ENCODE measurements at regions not wholly inside any gene's neighbourhood (a gene's known extent, or its start where the extent isn't known, plus 50 kb on each side); places are given as distances from the start of the nearest gene placed in this dataset.

- TF ChIP-seq REST (IDR thresholded peaks at IDR 0.05; ENCODE audit: insufficient read depth in 1 of 2, low read depth in 2 of 2, low read length in 2 of 2), result no peak
- TF ChIP-seq POLR2AphosphoS5 (IDR thresholded peaks at IDR 0.05; ENCODE audit: low read depth, low read length), result no peak
- no peak for TF ChIP-seq SIN3A (IDR thresholded peaks at IDR 0.05; ENCODE audit: borderline replicate concordance, insufficient read depth, low read length)
- no peak for TF ChIP-seq FOXP2 (optimal IDR thresholded peaks at IDR 0.05; ENCODE audit: borderline replicate concordance, extremely low read depth, extremely low read length, insufficient read depth)
These were observed 869.2 kb downstream of the TDRD15 start for GRCh38 chr2:21993002-21993401.

Data from PFSK-1 (cell line).